Tibial nerve (tissue), 3 donors: ENCODE measurements at regions not wholly inside any gene's neighbourhood (a gene's known extent, or its start where the extent isn't known, plus 50 kb on each side); places are given as distances from the start of the nearest gene placed in this dataset.

ENCODE experiments used
- POLR2A ChIP-seq, 2 donors: fragments of 450-650 bp; IDR thresholded peaks; one replicate each; pipeline ENCODE4 v1.6.1; 2017; ENCODE audit warnings: antibody characterized with exemption in 2 of 2, mild to moderate bottlenecking in 2 of 2, moderate library complexity in 2 of 2
- TF ChIP-seq, protein P1 (sequence below), 5 experiments: fragments of 200-600 bp in 3 of 5; fragments of 450-650 bp in 2 of 5; sonication (generic) in 3 of 5; IDR thresholded peaks; one replicate each; pipeline ENCODE4 v1.5.1; 2016 to 2019; ENCODE audit warnings: antibody characterized with exemption in 5 of 5, mild to moderate bottlenecking in 3 of 5, moderate library complexity in 2 of 5

- TF ChIP-seq, protein P1, sequence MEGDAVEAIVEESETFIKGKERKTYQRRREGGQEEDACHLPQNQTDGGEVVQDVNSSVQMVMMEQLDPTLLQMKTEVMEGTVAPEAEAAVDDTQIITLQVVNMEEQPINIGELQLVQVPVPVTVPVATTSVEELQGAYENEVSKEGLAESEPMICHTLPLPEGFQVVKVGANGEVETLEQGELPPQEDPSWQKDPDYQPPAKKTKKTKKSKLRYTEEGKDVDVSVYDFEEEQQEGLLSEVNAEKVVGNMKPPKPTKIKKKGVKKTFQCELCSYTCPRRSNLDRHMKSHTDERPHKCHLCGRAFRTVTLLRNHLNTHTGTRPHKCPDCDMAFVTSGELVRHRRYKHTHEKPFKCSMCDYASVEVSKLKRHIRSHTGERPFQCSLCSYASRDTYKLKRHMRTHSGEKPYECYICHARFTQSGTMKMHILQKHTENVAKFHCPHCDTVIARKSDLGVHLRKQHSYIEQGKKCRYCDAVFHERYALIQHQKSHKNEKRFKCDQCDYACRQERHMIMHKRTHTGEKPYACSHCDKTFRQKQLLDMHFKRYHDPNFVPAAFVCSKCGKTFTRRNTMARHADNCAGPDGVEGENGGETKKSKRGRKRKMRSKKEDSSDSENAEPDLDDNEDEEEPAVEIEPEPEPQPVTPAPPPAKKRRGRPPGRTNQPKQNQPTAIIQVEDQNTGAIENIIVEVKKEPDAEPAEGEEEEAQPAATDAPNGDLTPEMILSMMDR (IDR thresholded peaks at IDR 0.05), result no peak
- TF ChIP-seq POLR2A (IDR thresholded peaks at IDR 0.05), result no peak
Observed at GRCh38 chr2:126600742-126601141, 55.2 kb upstream of the GYPC start.
